HEK293 (cell line): ENCODE measurements at regions not wholly inside any gene's neighbourhood (a gene's known extent, or its start where the extent isn't known, plus 50 kb on each side); places are given as distances from the start of the nearest gene placed in this dataset.

Source experiments
- CTCF ChIA-PET: fragments of 350-600 bp; formaldehyde crosslinking; extraction: SDS; loops from one replicate; lab custom pipeline; 2021; ENCODE audit warnings: antibody characterized with exemption; lab: Yijun Ruan, JAX
- POLR2A ChIA-PET: fragments of 300-600 bp; formaldehyde crosslinking; extraction: SDS; loops from one replicate; lab custom pipeline; 2020; ENCODE audit warnings: antibody characterized with exemption, inconsistent platforms; lab: Yijun Ruan, JAX
- H3K27ac ChIP-seq: fragments of 200-500 bp; sonication (Bioruptor generic); 2 replicates; pipeline ENCODE4 v1.5.1; 2014; ENCODE audit warnings: low read depth, low read length, control low read depth, inconsistent platforms; ENCODE audit errors: extremely low read depth
- H3K36me3 ChIP-seq, 2 experiments: fragments of 200-500 bp in 1 of 2; sonication (Bioruptor generic) in 1 of 2; 1 replicate in 1 of 2; 2 replicates in 1 of 2; pipeline ENCODE4 v1.5.1; 2014 to 2017; ENCODE audit warnings: inconsistent platforms in 2 of 2, low read length in 2 of 2; ENCODE audit not compliant: control insufficient read depth in 2 of 2, insufficient read depth in 1 of 2
- H3K4me1 ChIP-seq: fragments of 200-500 bp; sonication (Bioruptor generic); 2 replicates; pipeline ENCODE4 v1.5.1; 2014; ENCODE audit warnings: mild to moderate bottlenecking, low read length, inconsistent platforms; ENCODE audit not compliant: control insufficient read depth, insufficient read depth
- H3K4me3 ChIP-seq: 2 replicates; pipeline ENCODE4 v1.5.1; 2011; ENCODE audit warnings: low read depth, mild to moderate bottlenecking, control low read depth, low read length, moderate library complexity
- H3K9me3 ChIP-seq: fragments of 200-500 bp; sonication (Bioruptor generic); 2 replicates; pipeline ENCODE4 v1.5.1; 2014; ENCODE audit warnings: low read depth, low read length, inconsistent platforms; ENCODE audit not compliant: control insufficient read depth, insufficient read depth
- BCL11A ChIP-seq: fragments of 450-650 bp; formaldehyde crosslinking; IDR thresholded peaks from 2 replicates; pipeline ENCODE4 v1.5.1; 2016; ENCODE audit warnings: low read depth, missing biosample characterization, missing genetic modification characterization
- GFI1B ChIP-seq: fragments of 450-650 bp; formaldehyde crosslinking; IDR thresholded peaks from 2 replicates; pipeline ENCODE4 v1.5.1; 2016; ENCODE audit warnings: missing biosample characterization, missing genetic modification characterization
- GLIS1 ChIP-seq: fragments of 450-650 bp; formaldehyde crosslinking; IDR thresholded peaks from 2 replicates; pipeline ENCODE4 v1.5.1; 2016; ENCODE audit warnings: missing biosample characterization, missing genetic modification characterization
- ZEB2 ChIP-seq: fragments of 450-650 bp; formaldehyde crosslinking; IDR thresholded peaks from 2 replicates; pipeline ENCODE4 v1.5.1; 2016; ENCODE audit warnings: missing biosample characterization, missing genetic modification characterization
- ZNF133 ChIP-seq: fragments of 450-650 bp; formaldehyde crosslinking; IDR thresholded peaks from 2 replicates; pipeline ENCODE4 v1.5.1; 2016; ENCODE audit warnings: missing biosample characterization, missing genetic modification characterization
- ZNF155 ChIP-seq: fragments of 450-650 bp; formaldehyde crosslinking; IDR thresholded peaks from 2 replicates; pipeline ENCODE4 v1.5.1; 2016; ENCODE audit warnings: missing biosample characterization, missing genetic modification characterization
- ZNF169 ChIP-seq: fragments of 450-650 bp; formaldehyde crosslinking; IDR thresholded peaks from 2 replicates; pipeline ENCODE4 v1.5.1; 2016; ENCODE audit warnings: missing biosample characterization, missing genetic modification characterization
- ZNF549 ChIP-seq: fragments of 450-650 bp; IDR thresholded peaks from 2 replicates; pipeline ENCODE4 v1.5.1; 2018; ENCODE audit warnings: missing biosample characterization, missing genetic modification characterization, mild to moderate bottlenecking, inconsistent platforms, moderate library complexity
- ZNF560 ChIP-seq: fragments of 450-650 bp; formaldehyde crosslinking; IDR thresholded peaks from 2 replicates; pipeline ENCODE4 v1.5.1; 2017; ENCODE audit warnings: missing biosample characterization, missing genetic modification characterization, borderline replicate concordance
- ZNF624 ChIP-seq: fragments of 450-650 bp; formaldehyde crosslinking; IDR thresholded peaks from 2 replicates; pipeline ENCODE4 v1.5.1; 2017; ENCODE audit warnings: missing biosample characterization, missing genetic modification characterization
- ZNF791 ChIP-seq: fragments of 450-650 bp; formaldehyde crosslinking; IDR thresholded peaks from 2 replicates; pipeline ENCODE4 v1.5.1; 2016; ENCODE audit warnings: missing biosample characterization, missing genetic modification characterization
- TF ChIP-seq, protein P1 (sequence below): fragments of 450-650 bp; formaldehyde crosslinking; IDR thresholded peaks from 2 replicates; pipeline ENCODE4 v1.5.1; 2016; ENCODE audit warnings: missing biosample characterization, missing genetic modification characterization
- TF ChIP-seq, protein P2 (sequence below): fragments of 450-650 bp; formaldehyde crosslinking; IDR thresholded peaks from 2 replicates; pipeline ENCODE4 v1.5.1; 2016; ENCODE audit warnings: missing biosample characterization, missing genetic modification characterization
- TF ChIP-seq, protein P3 (sequence below): fragments of 450-650 bp; formaldehyde crosslinking; IDR thresholded peaks from 2 replicates; pipeline ENCODE4 v1.5.1; 2016; ENCODE audit warnings: missing biosample characterization, missing genetic modification characterization
- TF ChIP-seq, protein P4 (sequence below): fragments of 450-650 bp; formaldehyde crosslinking; IDR thresholded peaks from 2 replicates; pipeline ENCODE4 v1.5.1; 2016; ENCODE audit warnings: missing biosample characterization, missing genetic modification characterization

DNA sequence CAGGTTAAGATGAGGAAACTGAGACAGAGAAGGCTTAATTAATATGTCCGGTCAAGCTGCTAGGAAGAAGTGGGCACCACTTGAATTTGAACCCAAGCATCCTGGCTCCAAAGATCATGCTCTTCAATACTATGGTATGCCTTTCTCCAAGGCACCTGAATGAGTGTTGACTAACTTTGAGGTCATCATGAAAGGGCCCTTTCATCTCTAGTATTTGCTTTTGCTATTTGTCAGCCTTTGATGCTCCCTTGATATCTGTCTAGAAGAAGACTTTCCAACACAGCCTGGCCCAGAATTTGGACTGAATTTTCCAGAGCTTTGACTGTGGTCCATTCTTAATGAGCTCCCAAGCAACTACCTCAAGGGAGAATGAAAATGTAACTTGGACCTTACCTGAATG is 179.1 kb upstream of the DKK2 start (continued):
- TF ChIP-seq ZNF624 (tag by site-specific recombination) (no peak), ZEB2 (no peak), GLIS1 (tag by site-specific recombination) (no peak), ZNF560 (tag by site-specific recombination) (no peak), ZNF133 (tag by site-specific recombination) (no peak)

DNA sequence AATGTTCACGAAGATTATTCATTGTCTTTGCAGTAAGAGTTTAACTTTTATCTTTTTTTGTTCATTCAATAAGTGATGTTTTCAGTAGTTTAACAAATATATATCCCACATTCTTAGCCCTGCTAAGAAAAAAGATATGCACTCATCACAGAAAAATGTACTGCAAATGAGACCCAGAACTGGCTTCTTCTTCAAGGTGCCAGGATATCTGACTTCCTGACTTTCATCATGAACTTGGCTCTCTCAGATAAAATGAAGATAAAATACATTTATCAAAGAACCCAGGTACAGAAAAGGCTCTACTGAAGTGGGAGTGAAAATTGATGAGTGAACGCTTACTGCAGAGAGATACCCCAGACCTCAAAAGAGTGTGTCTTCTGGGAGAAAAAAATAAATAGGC is 177.8 kb upstream of the DKK2 start:
- H3K4me3 ChIP-seq: no peak overlapping the region
- H3K9me3 ChIP-seq: no peaks in the 10 kb centered on the region
- no peaks in the 10 kb centered on the region for H3K36me3 ChIP-seq
- POLR2A ChIA-PET: no interaction called here
- TF ChIP-seq GFI1B (tag by site-specific recombination) (no peak), ZNF549 (tag by site-specific recombination) (no peak)
- TF ChIP-seq, protein P1, sequence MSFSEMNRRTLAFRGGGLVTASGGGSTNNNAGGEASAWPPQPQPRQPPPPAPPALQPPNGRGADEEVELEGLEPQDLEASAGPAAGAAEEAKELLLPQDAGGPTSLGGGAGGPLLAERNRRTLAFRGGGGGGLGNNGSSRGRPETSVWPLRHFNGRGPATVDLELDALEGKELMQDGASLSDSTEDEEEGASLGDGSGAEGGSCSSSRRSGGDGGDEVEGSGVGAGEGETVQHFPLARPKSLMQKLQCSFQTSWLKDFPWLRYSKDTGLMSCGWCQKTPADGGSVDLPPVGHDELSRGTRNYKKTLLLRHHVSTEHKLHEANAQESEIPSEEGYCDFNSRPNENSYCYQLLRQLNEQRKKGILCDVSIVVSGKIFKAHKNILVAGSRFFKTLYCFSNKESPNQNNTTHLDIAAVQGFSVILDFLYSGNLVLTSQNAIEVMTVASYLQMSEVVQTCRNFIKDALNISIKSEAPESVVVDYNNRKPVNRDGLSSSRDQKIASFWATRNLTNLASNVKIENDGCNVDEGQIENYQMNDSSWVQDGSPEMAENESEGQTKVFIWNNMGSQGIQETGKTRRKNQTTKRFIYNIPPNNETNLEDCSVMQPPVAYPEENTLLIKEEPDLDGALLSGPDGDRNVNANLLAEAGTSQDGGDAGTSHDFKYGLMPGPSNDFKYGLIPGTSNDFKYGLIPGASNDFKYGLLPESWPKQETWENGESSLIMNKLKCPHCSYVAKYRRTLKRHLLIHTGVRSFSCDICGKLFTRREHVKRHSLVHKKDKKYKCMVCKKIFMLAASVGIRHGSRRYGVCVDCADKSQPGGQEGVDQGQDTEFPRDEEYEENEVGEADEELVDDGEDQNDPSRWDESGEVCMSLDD: no peak
- no peak overlapping the region for H3K27ac ChIP-seq
- H3K4me1 ChIP-seq: no peaks in the 10 kb centered on the region
- CTCF ChIA-PET: no interaction called here

DNA sequence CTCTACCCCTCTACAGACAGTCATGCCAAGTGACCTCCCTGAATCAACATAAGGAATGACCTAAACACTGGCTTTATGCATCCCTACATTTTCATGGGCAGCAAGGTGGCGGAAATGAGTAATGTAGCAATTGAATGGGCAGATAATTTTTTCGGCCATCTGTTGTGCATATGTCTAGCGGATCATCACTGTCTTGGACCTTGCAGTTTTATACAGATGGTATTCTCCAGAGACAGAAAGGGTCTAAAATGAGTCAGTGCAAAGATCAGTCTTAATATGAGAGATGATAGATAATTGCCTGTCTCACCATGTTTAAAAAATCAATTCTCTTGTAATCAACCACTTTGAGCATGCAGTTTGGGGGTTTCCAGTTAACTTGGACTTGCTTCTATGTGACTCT is 177.3 kb upstream of the DKK2 start:
- no peak overlapping the region for H3K27ac ChIP-seq
- ChIA-PET POLR2A (no interaction called here), CTCF (no interaction called here)
- H3K4me1 ChIP-seq: no peaks in the 10 kb centered on the region
- no peaks in the 10 kb centered on the region for H3K36me3 ChIP-seq
- TF ChIP-seq, protein P2, sequence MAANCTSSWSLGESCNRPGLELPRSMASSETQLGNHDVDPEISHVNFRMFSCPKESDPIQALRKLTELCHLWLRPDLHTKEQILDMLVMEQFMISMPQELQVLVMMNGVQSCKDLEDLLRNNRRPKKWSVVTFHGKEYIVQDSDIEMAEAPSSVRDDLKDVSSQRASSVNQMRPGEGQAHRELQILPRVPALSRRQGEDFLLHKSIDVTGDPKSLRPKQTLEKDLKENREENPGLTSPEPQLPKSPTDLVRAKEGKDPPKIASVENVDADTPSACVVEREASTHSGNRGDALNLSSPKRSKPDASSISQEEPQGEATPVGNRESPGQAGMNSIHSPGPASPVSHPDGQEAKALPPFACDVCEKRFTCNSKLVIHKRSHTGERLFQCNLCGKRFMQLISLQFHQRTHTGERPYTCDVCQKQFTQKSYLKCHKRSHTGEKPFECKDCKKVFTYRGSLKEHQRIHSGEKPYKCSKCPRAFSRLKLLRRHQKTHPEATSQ (tag by site-specific recombination): no peak
- TF ChIP-seq BCL11A (tag by site-specific recombination): no peak
- no peak for TF ChIP-seq ZNF155 (tag by site-specific recombination)
- TF ChIP-seq, protein P3, sequence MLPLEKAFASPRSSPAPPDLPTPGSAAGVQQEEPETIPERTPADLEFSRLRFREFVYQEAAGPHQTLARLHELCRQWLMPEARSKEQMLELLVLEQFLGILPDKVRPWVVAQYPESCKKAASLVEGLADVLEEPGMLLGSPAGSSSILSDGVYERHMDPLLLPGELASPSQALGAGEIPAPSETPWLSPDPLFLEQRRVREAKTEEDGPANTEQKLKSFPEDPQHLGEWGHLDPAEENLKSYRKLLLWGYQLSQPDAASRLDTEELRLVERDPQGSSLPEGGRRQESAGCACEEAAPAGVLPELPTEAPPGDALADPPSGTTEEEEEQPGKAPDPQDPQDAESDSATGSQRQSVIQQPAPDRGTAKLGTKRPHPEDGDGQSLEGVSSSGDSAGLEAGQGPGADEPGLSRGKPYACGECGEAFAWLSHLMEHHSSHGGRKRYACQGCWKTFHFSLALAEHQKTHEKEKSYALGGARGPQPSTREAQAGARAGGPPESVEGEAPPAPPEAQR (tag by site-specific recombination): no peak
- TF ChIP-seq, protein P4, sequence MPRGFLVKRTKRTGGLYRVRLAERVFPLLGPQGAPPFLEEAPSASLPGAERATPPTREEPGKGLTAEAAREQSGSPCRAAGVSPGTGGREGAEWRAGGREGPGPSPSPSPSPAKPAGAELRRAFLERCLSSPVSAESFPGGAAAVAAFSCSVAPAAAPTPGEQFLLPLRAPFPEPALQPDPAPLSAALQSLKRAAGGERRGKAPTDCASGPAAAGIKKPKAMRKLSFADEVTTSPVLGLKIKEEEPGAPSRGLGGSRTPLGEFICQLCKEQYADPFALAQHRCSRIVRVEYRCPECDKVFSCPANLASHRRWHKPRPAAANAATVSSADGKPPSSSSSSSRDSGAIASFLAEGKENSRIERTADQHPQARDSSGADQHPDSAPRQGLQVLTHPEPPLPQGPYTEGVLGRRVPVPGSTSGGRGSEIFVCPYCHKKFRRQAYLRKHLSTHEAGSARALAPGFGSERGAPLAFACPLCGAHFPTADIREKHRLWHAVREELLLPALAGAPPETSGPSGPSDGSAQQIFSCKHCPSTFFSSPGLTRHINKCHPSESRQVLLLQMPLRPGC (tag by site-specific recombination): no peak
- no peak for TF ChIP-seq ZNF169 (tag by site-specific recombination)
- no peak for TF ChIP-seq ZNF791 (tag by site-specific recombination)
- TF ChIP-seq, all 188 proteins: peak for 0
- Histone ChIP-seq H3K9me3 (no peaks in the 10 kb centered on the region), H3K4me3 (no peak overlapping the region)
